ENCODE measurements at regions not wholly inside any gene's neighbourhood (a gene's known extent, or its start where the extent isn't known, plus 50 kb on each side); places are given as distances from the start of the nearest gene placed in this dataset.

- no peak for TF ChIP-seq CTCF (IDR thresholded peaks at IDR 0.05 in 2 of 3, conservative IDR thresholded peaks at IDR 0.05 in 1 of 3; ENCODE audit: borderline replicate concordance in 1 of 3, insufficient read depth in 1 of 3, low read depth in 2 of 3, low read length in 2 of 3)
- no peak for TF ChIP-seq MAX (IDR thresholded peaks at IDR 0.05)
- no peak for TF ChIP-seq POLR2AphosphoS5 (IDR thresholded peaks at IDR 0.05; ENCODE audit: low read depth, low read length)
- no peak for TF ChIP-seq SP1 (IDR thresholded peaks at IDR 0.05; ENCODE audit: low read depth)
- no peak for TF ChIP-seq EGR1 (IDR thresholded peaks at IDR 0.05; ENCODE audit: low read depth)
- TF ChIP-seq POLR2A (IDR thresholded peaks at IDR 0.05; ENCODE audit: borderline replicate concordance, extremely low read depth, insufficient read depth, insufficient read length) = no peak
- TF ChIP-seq ZNF274 (IDR thresholded peaks at IDR 0.05; ENCODE audit: low read depth, low read length) = no peak
- TF ChIP-seq EZH2 (IDR thresholded peaks at IDR 0.05) = no peak
- TF ChIP-seq ATF3 (IDR thresholded peaks at IDR 0.05) = no peak
- TF ChIP-seq RAD21 (IDR thresholded peaks at IDR 0.05; ENCODE audit: low read depth) = no peak
- TF ChIP-seq YY1 (IDR thresholded peaks at IDR 0.05; ENCODE audit: extremely low read depth, insufficient replicate concordance, low read depth, low read length) = no peak
- no peak for TF ChIP-seq CEBPB (IDR thresholded peaks at IDR 0.05; ENCODE audit: low read depth)
- no peak for TF ChIP-seq EZH2phosphoT487 (IDR thresholded peaks at IDR 0.05; ENCODE audit: borderline replicate concordance)
Measured at GRCh38 chr3:27642796-27643195, 79.3 kb downstream of the EOMES start.
